GM12878 (cell line): ENCODE measurements at regions not wholly inside any gene's neighbourhood (a gene's known extent, or its start where the extent isn't known, plus 50 kb on each side); places are given as distances from the start of the nearest gene placed in this dataset.

Experiments
- MTA3 ChIP-seq: IDR thresholded peaks from 2 replicates; pipeline ENCODE4 v1.6.1; 2012; ENCODE audit warnings: low read length, inconsistent platforms, borderline replicate concordance
- POLR2AphosphoS5 ChIP-seq: IDR thresholded peaks from 2 replicates; pipeline ENCODE4 v1.6.1; 2011; ENCODE audit warnings: mild to moderate bottlenecking, low read length, inconsistent platforms
- TF ChIP-seq, protein P1 (sequence below), 3 experiments: IDR thresholded peaks in 2 of 3; conservative IDR thresholded peaks in 1 of 3; 2 replicates each; pipeline ENCODE4 v1.5.1; 2011; ENCODE audit warnings: low read depth in 3 of 3, low read length in 3 of 3, mild to moderate bottlenecking in 3 of 3, control low read depth in 2 of 3, moderate library complexity in 2 of 3, inconsistent platforms in 1 of 3, mixed read lengths in 1 of 3; ENCODE audit not compliant: control insufficient read depth in 2 of 3, insufficient read depth in 1 of 3; ENCODE audit errors: extremely low read depth in 1 of 3
- TF ChIP-seq, protein P2 (sequence below): IDR thresholded peaks from 2 replicates; pipeline ENCODE4 v1.6.1; 2012; ENCODE audit warnings: mild to moderate bottlenecking, low read depth, low read length

DNA sequence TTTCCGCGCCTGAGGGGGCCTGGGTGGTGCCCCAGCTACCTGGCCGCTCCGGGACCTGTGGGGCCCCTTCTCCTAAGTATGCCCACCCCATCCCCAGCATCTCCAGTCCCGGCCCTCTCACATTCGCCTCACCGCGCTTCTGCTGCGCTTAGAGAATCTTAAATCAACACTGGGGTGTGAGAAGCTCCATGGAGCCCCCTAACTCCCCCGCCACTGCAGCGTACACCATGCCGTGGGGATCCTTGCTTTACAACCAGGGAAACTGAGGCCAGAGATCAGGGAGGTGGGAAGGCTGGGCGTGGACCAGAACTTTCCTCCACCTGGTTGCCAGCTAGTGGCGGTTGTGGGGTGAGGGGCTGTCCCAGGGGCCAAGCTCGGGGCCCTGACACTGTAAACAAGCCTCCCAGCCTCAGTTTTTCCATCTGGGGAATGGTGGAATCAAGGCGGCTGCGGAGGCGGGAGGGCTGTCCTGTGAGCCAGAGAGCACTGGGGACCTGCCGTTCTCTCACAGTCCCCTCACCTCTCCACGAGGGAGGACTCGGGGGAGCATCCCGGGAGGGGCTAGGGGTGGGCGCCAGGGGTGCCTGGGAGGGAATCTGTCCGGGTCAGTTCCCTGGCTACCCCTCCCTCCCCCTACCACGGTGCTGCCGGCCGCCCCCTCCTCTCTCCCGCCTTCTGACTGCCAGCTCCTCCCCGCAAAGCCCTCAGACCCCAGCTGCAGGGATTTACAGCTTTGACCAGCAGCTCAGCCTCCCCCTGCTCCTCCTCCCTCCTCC, 161.2 kb downstream of the C9orf50 start:
- TF ChIP-seq, protein P1, sequence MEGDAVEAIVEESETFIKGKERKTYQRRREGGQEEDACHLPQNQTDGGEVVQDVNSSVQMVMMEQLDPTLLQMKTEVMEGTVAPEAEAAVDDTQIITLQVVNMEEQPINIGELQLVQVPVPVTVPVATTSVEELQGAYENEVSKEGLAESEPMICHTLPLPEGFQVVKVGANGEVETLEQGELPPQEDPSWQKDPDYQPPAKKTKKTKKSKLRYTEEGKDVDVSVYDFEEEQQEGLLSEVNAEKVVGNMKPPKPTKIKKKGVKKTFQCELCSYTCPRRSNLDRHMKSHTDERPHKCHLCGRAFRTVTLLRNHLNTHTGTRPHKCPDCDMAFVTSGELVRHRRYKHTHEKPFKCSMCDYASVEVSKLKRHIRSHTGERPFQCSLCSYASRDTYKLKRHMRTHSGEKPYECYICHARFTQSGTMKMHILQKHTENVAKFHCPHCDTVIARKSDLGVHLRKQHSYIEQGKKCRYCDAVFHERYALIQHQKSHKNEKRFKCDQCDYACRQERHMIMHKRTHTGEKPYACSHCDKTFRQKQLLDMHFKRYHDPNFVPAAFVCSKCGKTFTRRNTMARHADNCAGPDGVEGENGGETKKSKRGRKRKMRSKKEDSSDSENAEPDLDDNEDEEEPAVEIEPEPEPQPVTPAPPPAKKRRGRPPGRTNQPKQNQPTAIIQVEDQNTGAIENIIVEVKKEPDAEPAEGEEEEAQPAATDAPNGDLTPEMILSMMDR (IDR thresholded peaks at IDR 0.05 in 2 of 3, conservative IDR thresholded peaks at IDR 0.05 in 1 of 3; ENCODE audit: control insufficient read depth in 2 of 3, extremely low read depth in 1 of 3, insufficient read depth in 1 of 3, low read depth in 3 of 3, low read length in 3 of 3): no peak
- TF ChIP-seq MTA3: no peak
- no peak for TF ChIP-seq POLR2AphosphoS5
- TF ChIP-seq, protein P2, sequence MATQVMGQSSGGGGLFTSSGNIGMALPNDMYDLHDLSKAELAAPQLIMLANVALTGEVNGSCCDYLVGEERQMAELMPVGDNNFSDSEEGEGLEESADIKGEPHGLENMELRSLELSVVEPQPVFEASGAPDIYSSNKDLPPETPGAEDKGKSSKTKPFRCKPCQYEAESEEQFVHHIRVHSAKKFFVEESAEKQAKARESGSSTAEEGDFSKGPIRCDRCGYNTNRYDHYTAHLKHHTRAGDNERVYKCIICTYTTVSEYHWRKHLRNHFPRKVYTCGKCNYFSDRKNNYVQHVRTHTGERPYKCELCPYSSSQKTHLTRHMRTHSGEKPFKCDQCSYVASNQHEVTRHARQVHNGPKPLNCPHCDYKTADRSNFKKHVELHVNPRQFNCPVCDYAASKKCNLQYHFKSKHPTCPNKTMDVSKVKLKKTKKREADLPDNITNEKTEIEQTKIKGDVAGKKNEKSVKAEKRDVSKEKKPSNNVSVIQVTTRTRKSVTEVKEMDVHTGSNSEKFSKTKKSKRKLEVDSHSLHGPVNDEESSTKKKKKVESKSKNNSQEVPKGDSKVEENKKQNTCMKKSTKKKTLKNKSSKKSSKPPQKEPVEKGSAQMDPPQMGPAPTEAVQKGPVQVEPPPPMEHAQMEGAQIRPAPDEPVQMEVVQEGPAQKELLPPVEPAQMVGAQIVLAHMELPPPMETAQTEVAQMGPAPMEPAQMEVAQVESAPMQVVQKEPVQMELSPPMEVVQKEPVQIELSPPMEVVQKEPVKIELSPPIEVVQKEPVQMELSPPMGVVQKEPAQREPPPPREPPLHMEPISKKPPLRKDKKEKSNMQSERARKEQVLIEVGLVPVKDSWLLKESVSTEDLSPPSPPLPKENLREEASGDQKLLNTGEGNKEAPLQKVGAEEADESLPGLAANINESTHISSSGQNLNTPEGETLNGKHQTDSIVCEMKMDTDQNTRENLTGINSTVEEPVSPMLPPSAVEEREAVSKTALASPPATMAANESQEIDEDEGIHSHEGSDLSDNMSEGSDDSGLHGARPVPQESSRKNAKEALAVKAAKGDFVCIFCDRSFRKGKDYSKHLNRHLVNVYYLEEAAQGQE: no peak
